Mesendoderm (in vitro differentiated cells): ENCODE measurements at regions not wholly inside any gene's neighbourhood (a gene's known extent, or its start where the extent isn't known, plus 50 kb on each side); places are given as distances from the start of the nearest gene placed in this dataset.

Source experiments
- DNase-seq: peaks from one replicate; pipeline ENCODE4 v3.0.0; 2013
- H2AK5ac ChIP-seq: 2 replicates; pipeline ENCODE4 v1.6.1; 2013; ENCODE audit warnings: low read length, inconsistent platforms
- H2BK120ac ChIP-seq: 2 replicates; pipeline ENCODE4 v1.6.1; 2013; ENCODE audit warnings: low read depth, mild to moderate bottlenecking, low read length, moderate library complexity, mixed read lengths
- H2BK15ac ChIP-seq: replicated peaks from 2 replicates; pipeline ENCODE4 v1.6.1; 2013; ENCODE audit warnings: low read depth, mild to moderate bottlenecking, moderate library complexity
- H2BK5ac ChIP-seq: 2 replicates; pipeline ENCODE4 v1.6.1; 2013; ENCODE audit warnings: low read length, inconsistent platforms
- H3K18ac ChIP-seq: 2 replicates; pipeline ENCODE4 v1.6.1; 2013; ENCODE audit warnings: mild to moderate bottlenecking, low read length, mixed read lengths
- H3K23ac ChIP-seq: one replicate; pipeline ENCODE4 v1.6.1; 2013; ENCODE audit warnings: low read length
- H3K27ac ChIP-seq: 2 replicates; pipeline ENCODE4 v1.5.1; 2013; ENCODE audit warnings: low read depth, mild to moderate bottlenecking, inconsistent platforms, low read length, moderate library complexity
- H3K27me3 ChIP-seq: 2 replicates; pipeline ENCODE4 v1.6.1; 2013; ENCODE audit warnings: low read length, control low read depth, mild to moderate bottlenecking, inconsistent platforms; ENCODE audit not compliant: insufficient read depth, poor library complexity
- H3K36me3 ChIP-seq: 2 replicates; pipeline ENCODE4 v1.6.1; 2013; ENCODE audit warnings: low read length, inconsistent platforms; ENCODE audit not compliant: control insufficient read depth, insufficient read depth
- H3K4ac ChIP-seq: one replicate; pipeline ENCODE4 v1.6.1; 2013; ENCODE audit warnings: low read depth, mild to moderate bottlenecking, low read length, moderate library complexity
- H3K4me1 ChIP-seq: 2 replicates; pipeline ENCODE4 v1.6.1; 2013; ENCODE audit warnings: low read depth, low read length, inconsistent platforms; ENCODE audit not compliant: control insufficient read depth
- H3K4me2 ChIP-seq: 2 replicates; pipeline ENCODE4 v1.6.1; 2013; ENCODE audit warnings: low read length
- H3K4me3 ChIP-seq: 2 replicates; pipeline ENCODE4 v1.5.1; 2013; ENCODE audit warnings: mild to moderate bottlenecking, low read length
- H3K56ac ChIP-seq: one replicate; pipeline ENCODE4 v1.6.1; 2013; ENCODE audit warnings: low read length
- H3K79me1 ChIP-seq: 2 replicates; pipeline ENCODE4 v1.6.1; 2013; ENCODE audit warnings: low read length, inconsistent platforms
- H3K79me2 ChIP-seq: 2 replicates; pipeline ENCODE4 v1.6.1; 2013; ENCODE audit warnings: mild to moderate bottlenecking, low read length; ENCODE audit not compliant: control insufficient read depth, insufficient read depth
- H3K9ac ChIP-seq: 2 replicates; pipeline ENCODE4 v1.6.1; 2013; ENCODE audit warnings: low read length, inconsistent platforms
- H4K5ac ChIP-seq: one replicate; pipeline ENCODE4 v1.6.1; 2013; ENCODE audit warnings: low read length
- H4K8ac ChIP-seq: one replicate; pipeline ENCODE4 v1.6.1; 2013; ENCODE audit warnings: low read depth, mild to moderate bottlenecking, control low read depth, low read length, moderate library complexity
- WGBS: extraction: QIAGEN DNeasy Blood & Tissue Kit; methylation state at CpG from one replicate; pipeline ENCODE4 v1.1.7; 2013; ENCODE audit warnings: low lambda C conversion rate, missing lambda C conversion rate; ENCODE audit not compliant: insufficient coverage; ENCODE audit errors: extremely low coverage; 5-methylcytosine and 5-hydroxymethylcytosine counted together

GRCh38 chr5:3359642-3360041 is 236.0 kb upstream of the IRX1 start:
- Histone ChIP-seq H3K4me2 (no peak overlapping the region), H2BK15ac (no peak overlapping the region), H3K27me3 (no peaks in the 10 kb centered on the region), H2BK120ac (no peak overlapping the region), H3K9ac (no peak overlapping the region), H3K27ac (no peak overlapping the region), H3K4ac (no peak overlapping the region), H3K36me3 (no peaks in the 10 kb centered on the region), H3K18ac (no peak overlapping the region), H3K79me2 (no peaks in the 10 kb centered on the region), H3K79me1 (no peaks in the 10 kb centered on the region), H3K56ac (no peak overlapping the region), H2BK5ac (no peak overlapping the region), H2AK5ac (no peak overlapping the region), H3K23ac (no peak overlapping the region), H3K4me1 (no peaks in the 10 kb centered on the region), H3K4me3 (no peak overlapping the region), H4K5ac (no peak overlapping the region), H4K8ac (no peak overlapping the region)
- no peak for DNase-seq
- WGBS = no CpG with 5 or more reads among the region's 4 CpGs

- H3K9ac ChIP-seq = no peak overlapping the region
- no CpG with 5 or more reads among the region's 5 CpGs for WGBS
- H3K23ac ChIP-seq = no peak overlapping the region
- H3K4me2 ChIP-seq = no peak overlapping the region
- no peak overlapping the region for H2BK120ac ChIP-seq
- DNase-seq = no peak
- no peak overlapping the region for H2BK5ac ChIP-seq
- no peaks in the 10 kb centered on the region for H3K79me2 ChIP-seq
- no peak overlapping the region for H4K5ac ChIP-seq
- H2BK15ac ChIP-seq = no peak overlapping the region
- H4K8ac ChIP-seq = no peak overlapping the region
- no peak overlapping the region for H3K27ac ChIP-seq
- H2AK5ac ChIP-seq = no peak overlapping the region
- H3K79me1 ChIP-seq = no peaks in the 10 kb centered on the region
- no peak overlapping the region for H3K56ac ChIP-seq
- H3K4me3 ChIP-seq = no peak overlapping the region
- H3K4me1 ChIP-seq = no peaks in the 10 kb centered on the region
- H3K36me3 ChIP-seq = no peaks in the 10 kb centered on the region
- H3K18ac ChIP-seq = no peak overlapping the region
- no peak overlapping the region for H3K4ac ChIP-seq
- H3K27me3 ChIP-seq = no peaks in the 10 kb centered on the region
Measured at GRCh38 chr5:3357291-3357690, 238.3 kb upstream of the IRX1 start.

- Histone ChIP-seq H3K27me3 (no peaks in the 10 kb centered on the region), H3K4me3 (no peak overlapping the region), H3K56ac (no peak overlapping the region), H3K79me2 (no peaks in the 10 kb centered on the region), H3K36me3 (no peaks in the 10 kb centered on the region), H3K4me1 (no peaks in the 10 kb centered on the region), H3K79me1 (no peaks in the 10 kb centered on the region), H2BK120ac (no peak overlapping the region), H4K8ac (no peak overlapping the region), H3K23ac (no peak overlapping the region), H3K18ac (no peak overlapping the region), H3K4me2 (no peak overlapping the region), H3K9ac (no peak overlapping the region), H3K27ac (no peak overlapping the region), H2AK5ac (no peak overlapping the region), H4K5ac (no peak overlapping the region), H2BK5ac (no peak overlapping the region), H2BK15ac (no peak overlapping the region), H3K4ac (no peak overlapping the region)
- DNase-seq = no peak
Measured at GRCh38 chr5:3356016-3356415, 239.6 kb upstream of the IRX1 start.

GRCh38 chr5:3355126-3355525 is 240.5 kb upstream of the IRX1 start:
- DNase-seq = no peak
- Histone ChIP-seq H3K79me1 (no peaks in the 10 kb centered on the region), H3K4me2 (no peak overlapping the region), H3K4me3 (no peak overlapping the region), H3K36me3 (no peaks in the 10 kb centered on the region), H3K79me2 (no peaks in the 10 kb centered on the region), H3K9ac (no peak overlapping the region), H3K4me1 (no peaks in the 10 kb centered on the region), H2BK15ac (no peak overlapping the region), H2BK5ac (no peak overlapping the region), H2AK5ac (no peak overlapping the region), H2BK120ac (no peak overlapping the region), H3K27me3 (no peaks in the 10 kb centered on the region), H4K5ac (no peak overlapping the region), H3K18ac (no peak overlapping the region), H3K23ac (no peak overlapping the region), H4K8ac (no peak overlapping the region), H3K4ac (no peak overlapping the region), H3K27ac (no peak overlapping the region), H3K56ac (no peak overlapping the region)

- Histone ChIP-seq H3K79me1 (no peaks in the 10 kb centered on the region), H3K4me2 (no peak overlapping the region), H4K5ac (no peak overlapping the region), H3K56ac (no peak overlapping the region), H3K36me3 (no peaks in the 10 kb centered on the region), H3K79me2 (no peaks in the 10 kb centered on the region), H2BK15ac (no peak overlapping the region), H3K4ac (no peak overlapping the region), H2AK5ac (no peak overlapping the region), H3K27me3 (no peaks in the 10 kb centered on the region), H3K23ac (no peak overlapping the region), H4K8ac (no peak overlapping the region), H3K9ac (no peak overlapping the region), H3K27ac (no peak overlapping the region), H3K18ac (no peak overlapping the region), H3K4me3 (no peak overlapping the region), H2BK5ac (no peak overlapping the region), H2BK120ac (no peak overlapping the region), H3K4me1 (no peaks in the 10 kb centered on the region)
- no CpG with 5 or more reads among the region's 7 CpGs for WGBS
- DNase-seq = no peak
Measured at GRCh38 chr5:3354606-3355005, 241.0 kb upstream of the IRX1 start.

GRCh38 chr5:3353561-3353960 is 242.1 kb upstream of the IRX1 start:
- H2BK5ac ChIP-seq = no peak overlapping the region
- no peak overlapping the region for H3K4me2 ChIP-seq
- H3K27me3 ChIP-seq = no peaks in the 10 kb centered on the region
- WGBS = no CpG with 5 or more reads among the region's 7 CpGs
- H3K79me2 ChIP-seq = no peaks in the 10 kb centered on the region
- no peak overlapping the region for H4K8ac ChIP-seq
- no peak overlapping the region for H3K18ac ChIP-seq
- H3K36me3 ChIP-seq = no peaks in the 10 kb centered on the region
- no peak overlapping the region for H3K56ac ChIP-seq
- no peak overlapping the region for H2BK120ac ChIP-seq
- H3K9ac ChIP-seq = no peak overlapping the region
- H2AK5ac ChIP-seq = no peak overlapping the region
- no peak for DNase-seq
- no peak overlapping the region for H2BK15ac ChIP-seq
- no peak overlapping the region for H3K4me3 ChIP-seq
- no peak overlapping the region for H4K5ac ChIP-seq
- H3K23ac ChIP-seq = no peak overlapping the region
- no peak overlapping the region for H3K27ac ChIP-seq
- H3K4me1 ChIP-seq = no peaks in the 10 kb centered on the region
- no peak overlapping the region for H3K4ac ChIP-seq
- H3K79me1 ChIP-seq = no peaks in the 10 kb centered on the region
